PC-3 (cell line): ENCODE measurements at regions not wholly inside any gene's neighbourhood (a gene's known extent, or its start where the extent isn't known, plus 50 kb on each side); places are given as distances from the start of the nearest gene placed in this dataset.

ENCODE experiments used
- EZH2 ChIP-seq: fragments of 300-600 bp; sonication (generic); IDR thresholded peaks from one replicate; pipeline ENCODE4 v1.6.1; 2017; ENCODE audit warnings: antibody characterized with exemption, mild to moderate bottlenecking, low read length; ENCODE audit not compliant: unreplicated experiment
- TF ChIP-seq, protein P1 (sequence below): fragments of 300-600 bp; sonication (generic); conservative IDR thresholded peaks from 2 replicates; pipeline ENCODE4 v1.5.1; 2017; ENCODE audit warnings: antibody characterized with exemption, low read depth, mild to moderate bottlenecking, low read length

DNA sequence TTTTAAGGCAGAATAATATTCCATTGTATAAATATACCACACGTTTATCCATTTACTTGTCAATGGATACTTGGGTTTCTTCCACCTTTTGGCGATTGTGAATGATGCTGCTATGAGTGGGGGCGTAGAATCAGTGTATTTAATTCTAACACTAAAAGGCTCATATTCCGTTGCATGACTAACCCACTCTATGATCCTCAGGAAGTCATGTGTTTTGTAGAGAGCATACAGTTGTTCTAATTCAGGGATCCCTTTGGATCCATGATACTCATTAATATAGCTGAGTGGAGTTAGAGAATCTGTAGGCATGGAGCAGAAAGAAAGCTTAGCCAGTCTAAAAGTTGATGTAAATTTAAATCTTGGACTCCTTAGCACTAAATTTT is 74.2 kb upstream of the TMEM170B start:
- TF ChIP-seq, protein P1, sequence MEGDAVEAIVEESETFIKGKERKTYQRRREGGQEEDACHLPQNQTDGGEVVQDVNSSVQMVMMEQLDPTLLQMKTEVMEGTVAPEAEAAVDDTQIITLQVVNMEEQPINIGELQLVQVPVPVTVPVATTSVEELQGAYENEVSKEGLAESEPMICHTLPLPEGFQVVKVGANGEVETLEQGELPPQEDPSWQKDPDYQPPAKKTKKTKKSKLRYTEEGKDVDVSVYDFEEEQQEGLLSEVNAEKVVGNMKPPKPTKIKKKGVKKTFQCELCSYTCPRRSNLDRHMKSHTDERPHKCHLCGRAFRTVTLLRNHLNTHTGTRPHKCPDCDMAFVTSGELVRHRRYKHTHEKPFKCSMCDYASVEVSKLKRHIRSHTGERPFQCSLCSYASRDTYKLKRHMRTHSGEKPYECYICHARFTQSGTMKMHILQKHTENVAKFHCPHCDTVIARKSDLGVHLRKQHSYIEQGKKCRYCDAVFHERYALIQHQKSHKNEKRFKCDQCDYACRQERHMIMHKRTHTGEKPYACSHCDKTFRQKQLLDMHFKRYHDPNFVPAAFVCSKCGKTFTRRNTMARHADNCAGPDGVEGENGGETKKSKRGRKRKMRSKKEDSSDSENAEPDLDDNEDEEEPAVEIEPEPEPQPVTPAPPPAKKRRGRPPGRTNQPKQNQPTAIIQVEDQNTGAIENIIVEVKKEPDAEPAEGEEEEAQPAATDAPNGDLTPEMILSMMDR = no peak
- no peak for TF ChIP-seq EZH2
